ENCODE measurements at regions not wholly inside any gene's neighbourhood (a gene's known extent, or its start where the extent isn't known, plus 50 kb on each side); places are given as distances from the start of the nearest gene placed in this dataset.

GRCh38 chr3:154071146-154071545 lies 50.0 kb upstream of the ARHGEF26 start:
- TF ChIP-seq CTCF (IDR thresholded peaks at IDR 0.05) (no peak), EZH2 (IDR thresholded peaks at IDR 0.05; ENCODE audit: borderline replicate concordance, insufficient read depth, low read depth, low read length, poor library complexity, severe bottlenecking) (no peak)
